Body of pancreas (tissue), 4 donors: ENCODE measurements at regions not wholly inside any gene's neighbourhood (a gene's known extent, or its start where the extent isn't known, plus 50 kb on each side); places are given as distances from the start of the nearest gene placed in this dataset.

Experiments used
- ATAC-seq: fragments of 150-250 bp; one replicate; pipeline ENCODE4 v1.9.1; 2016
- DNase-seq, 4 donors: peaks; one replicate each; pipeline ENCODE4 v3.0.0-alpha.2; 2019
- H3K27ac ChIP-seq, 4 donors: fragments of 200-600 bp; sonication (generic); 1 replicate in 3 of 4; 2 replicates in 1 of 4; pipeline versions ENCODE4 v1.5.1 to v1.6.1; 2016 to 2019; ENCODE audit warnings: mild to moderate bottlenecking in 1 of 4, mixed read lengths in 1 of 4, moderate library complexity in 1 of 4
- H3K27me3 ChIP-seq, 2 donors: fragments of 200-600 bp; sonication (generic); one replicate each; pipeline ENCODE4 v1.6.0; 2016; ENCODE audit warnings: mild to moderate bottlenecking in 1 of 2
- H3K36me3 ChIP-seq, 2 donors: fragments of 200-600 bp; sonication (generic); replicated peaks in 1 of 2; 2 replicates each; pipeline ENCODE4 v1.5.1; 2016; ENCODE audit warnings: low read depth in 2 of 2; ENCODE audit not compliant: insufficient read depth in 1 of 2
- H3K4me1 ChIP-seq: fragments of 200-600 bp; sonication (generic); one replicate; pipeline ENCODE4 v1.6.0; 2016
- H3K4me3 ChIP-seq, 2 donors: fragments of 200-600 bp; sonication (generic); 1 replicate in 1 of 2; 2 replicates in 1 of 2; pipeline ENCODE4 v1.5.1; 2016 to 2019
- H3K9me3 ChIP-seq, 3 donors: fragments of 200-600 bp; sonication (generic); 1 replicate in 2 of 3; 2 replicates in 1 of 3; pipeline ENCODE4 v1.5.1; 2016
- CTCF ChIP-seq, 7 experiments: fragments of 450-650 bp in 4 of 7; fragments of 200-600 bp in 3 of 7; sonication (generic) in 3 of 7; IDR thresholded peaks; one replicate each; pipeline ENCODE4 v1.5.1; 2016 to 2019; ENCODE audit warnings: antibody characterized with exemption in 7 of 7
- POLR2A ChIP-seq, 3 donors: fragments of 450-650 bp; IDR thresholded peaks; one replicate each; pipeline ENCODE4 v1.6.1; 2016; ENCODE audit warnings: antibody characterized with exemption in 3 of 3, mild to moderate bottlenecking in 2 of 3
- WGBS, 2 donors: methylation state at CpG; one replicate each; pipeline ENCODE4 v1.1.5; 2017; 5-methylcytosine and 5-hydroxymethylcytosine counted together
- intact Hi-C: fragments of 100-400 bp; cut with DNase I; formaldehyde crosslinking; loops from one replicate; pipeline ENCODE4 v1.15.1; 2023

- 31 to 34% methylated on average over 4 of the region's 4 CpGs for WGBS, 2 donors
- ATAC-seq (peak; percentile 99), DNase-seq (peak; percentile 81 to 92 (median 86))
- H3K4me3 ChIP-seq: no peak overlapping the region
- no peaks in the 10 kb centered on the region for H3K36me3 ChIP-seq
- TF ChIP-seq POLR2A (IDR thresholded peaks at IDR 0.05) (no peak), CTCF (IDR thresholded peaks at IDR 0.05) (no peak)
- no peaks in the 10 kb centered on the region for H3K27me3 ChIP-seq
- no peaks in the 10 kb centered on the region for H3K9me3 ChIP-seq
- peaks cover 12% of the 10 kb centered on the region for H3K4me1 ChIP-seq
- intact Hi-C loops: no loop called here
- peak overlapping the region in 3 of 4 donors; percentile 15 to 69 (median 66) for H3K27ac ChIP-seq
Observed at GRCh38 chr5:160938532-160938931, 86.5 kb upstream of the ATP10B start.

GRCh38 chr5:160937570-160937969 is 85.6 kb upstream of the ATP10B start:
- ATAC-seq (no peak), DNase-seq (no peak)
- Histone ChIP-seq H3K27me3 (no peaks in the 10 kb centered on the region), H3K36me3 (no peaks in the 10 kb centered on the region), H3K4me1 (peaks cover 12% of the 10 kb centered on the region), H3K9me3 (no peaks in the 10 kb centered on the region), H3K27ac (no peak overlapping the region), H3K4me3 (no peak overlapping the region)
- WGBS, 2 donors: 91 to 98% methylated on average over 4 to 6 of the region's 6 CpGs
- TF ChIP-seq CTCF (IDR thresholded peaks at IDR 0.05): no peak
- no peak for TF ChIP-seq POLR2A (IDR thresholded peaks at IDR 0.05)
- intact Hi-C loops: no loop called here

- ATAC-seq (no peak), DNase-seq (no peak)
- Histone ChIP-seq H3K9me3 (no peaks in the 10 kb centered on the region), H3K4me3 (no peak overlapping the region), H3K36me3 (no peaks in the 10 kb centered on the region), H3K27me3 (no peaks in the 10 kb centered on the region), H3K4me1 (peaks cover 13% of the 10 kb centered on the region), H3K27ac (no peak overlapping the region)
- 83 to 85% methylated on average over 2 to 5 of the region's 5 CpGs for WGBS, 2 donors
- intact Hi-C loops: no loop called here
- TF ChIP-seq POLR2A (IDR thresholded peaks at IDR 0.05) (no peak), CTCF (IDR thresholded peaks at IDR 0.05) (no peak)
Observed at GRCh38 chr5:160935776-160936175, 83.8 kb upstream of the ATP10B start.

GRCh38 chr5:160931283-160931682 is 79.3 kb upstream of the ATP10B start:
- Histone ChIP-seq H3K27me3 (no peaks in the 10 kb centered on the region), H3K36me3 (no peaks in the 10 kb centered on the region)
- ATAC-seq: no peak

GRCh38 chr5:160930406-160930805 is 78.4 kb upstream of the ATP10B start:
- 32 to 40% methylated on average over 1 of the region's 1 CpG for WGBS, 2 donors
- Histone ChIP-seq H3K4me1 (peaks cover 50% of the 10 kb centered on the region), H3K27ac (peak overlapping the region in 1 of 4 donors; percentile 21), H3K27me3 (no peaks in the 10 kb centered on the region), H3K4me3 (no peak overlapping the region), H3K36me3 (no peaks in the 10 kb centered on the region), H3K9me3 (no peaks in the 10 kb centered on the region)
- TF ChIP-seq POLR2A (IDR thresholded peaks at IDR 0.05): no peak
- TF ChIP-seq CTCF (IDR thresholded peaks at IDR 0.05): no peak
- intact Hi-C loops: no loop called here
- peak; percentile 76 for ATAC-seq
- peak in 1 of 4 donors; percentile 21 for DNase-seq

More at GRCh38 chr5:160931283-160931682, 79.3 kb upstream of the ATP10B start:
- H3K4me1 ChIP-seq: peaks cover 41% of the 10 kb centered on the region
- H3K4me3 ChIP-seq: no peak overlapping the region
- TF ChIP-seq POLR2A (IDR thresholded peaks at IDR 0.05): no peak
- no peaks in the 10 kb centered on the region for H3K9me3 ChIP-seq
- no peak overlapping the region for H3K27ac ChIP-seq
- WGBS, 2 donors: 60 to 86% methylated on average over 2 of the region's 2 CpGs
- no peak for DNase-seq
- intact Hi-C loops: no loop called here
